GM12872 (cell line): ENCODE measurements at regions not wholly inside any gene's neighbourhood (a gene's known extent, or its start where the extent isn't known, plus 50 kb on each side); places are given as distances from the start of the nearest gene placed in this dataset.

Experiments
- TF ChIP-seq, protein P1 (sequence below): IDR thresholded peaks from 3 replicates; pipeline ENCODE4 v1.5.1; 2011; ENCODE audit warnings: low read depth, mild to moderate bottlenecking, low read length, moderate library complexity; ENCODE audit not compliant: insufficient read depth

DNA sequence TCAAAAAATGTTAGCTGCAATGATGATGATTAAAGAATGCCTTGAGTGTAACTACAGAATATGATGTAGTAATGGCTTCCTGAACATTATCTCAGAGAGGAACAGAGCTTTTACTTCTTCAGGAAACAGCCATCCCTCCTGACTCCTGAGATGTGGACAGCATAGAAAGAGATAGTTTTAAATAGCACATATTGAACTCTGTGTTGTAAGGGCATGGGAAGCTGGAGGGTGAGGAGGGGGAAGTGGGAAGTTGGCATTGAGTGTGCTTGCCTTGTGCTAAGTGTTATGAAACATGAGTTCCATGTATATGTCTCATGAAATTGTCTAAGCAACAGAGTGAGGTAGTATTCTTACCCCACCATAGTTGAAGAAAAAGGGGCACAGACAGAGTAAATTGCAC lies 161.5 kb upstream of the SLC28A3 start:
- TF ChIP-seq, protein P1, sequence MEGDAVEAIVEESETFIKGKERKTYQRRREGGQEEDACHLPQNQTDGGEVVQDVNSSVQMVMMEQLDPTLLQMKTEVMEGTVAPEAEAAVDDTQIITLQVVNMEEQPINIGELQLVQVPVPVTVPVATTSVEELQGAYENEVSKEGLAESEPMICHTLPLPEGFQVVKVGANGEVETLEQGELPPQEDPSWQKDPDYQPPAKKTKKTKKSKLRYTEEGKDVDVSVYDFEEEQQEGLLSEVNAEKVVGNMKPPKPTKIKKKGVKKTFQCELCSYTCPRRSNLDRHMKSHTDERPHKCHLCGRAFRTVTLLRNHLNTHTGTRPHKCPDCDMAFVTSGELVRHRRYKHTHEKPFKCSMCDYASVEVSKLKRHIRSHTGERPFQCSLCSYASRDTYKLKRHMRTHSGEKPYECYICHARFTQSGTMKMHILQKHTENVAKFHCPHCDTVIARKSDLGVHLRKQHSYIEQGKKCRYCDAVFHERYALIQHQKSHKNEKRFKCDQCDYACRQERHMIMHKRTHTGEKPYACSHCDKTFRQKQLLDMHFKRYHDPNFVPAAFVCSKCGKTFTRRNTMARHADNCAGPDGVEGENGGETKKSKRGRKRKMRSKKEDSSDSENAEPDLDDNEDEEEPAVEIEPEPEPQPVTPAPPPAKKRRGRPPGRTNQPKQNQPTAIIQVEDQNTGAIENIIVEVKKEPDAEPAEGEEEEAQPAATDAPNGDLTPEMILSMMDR = no peak

DNA sequence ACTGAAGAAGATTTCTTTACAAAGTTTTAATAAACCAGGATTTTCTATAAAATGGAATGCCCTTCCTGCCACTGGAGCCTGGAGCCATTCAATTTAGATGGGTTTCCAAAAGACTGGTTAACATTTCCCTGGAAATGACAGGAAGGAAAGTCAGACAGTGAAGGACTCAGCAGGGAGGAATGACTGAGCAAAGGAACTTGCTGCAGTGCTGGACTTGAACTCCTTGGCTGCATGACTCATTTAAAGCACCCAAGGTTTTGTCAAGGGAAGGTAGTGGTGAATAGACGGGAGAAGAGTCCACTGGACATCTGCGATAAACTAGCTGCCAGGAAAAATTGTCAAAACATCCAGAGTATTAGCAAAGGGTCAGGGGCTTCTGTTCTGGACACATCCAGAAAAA lies 163.8 kb upstream of the SLC28A3 start:
- TF ChIP-seq, protein P1 = no peak

DNA sequence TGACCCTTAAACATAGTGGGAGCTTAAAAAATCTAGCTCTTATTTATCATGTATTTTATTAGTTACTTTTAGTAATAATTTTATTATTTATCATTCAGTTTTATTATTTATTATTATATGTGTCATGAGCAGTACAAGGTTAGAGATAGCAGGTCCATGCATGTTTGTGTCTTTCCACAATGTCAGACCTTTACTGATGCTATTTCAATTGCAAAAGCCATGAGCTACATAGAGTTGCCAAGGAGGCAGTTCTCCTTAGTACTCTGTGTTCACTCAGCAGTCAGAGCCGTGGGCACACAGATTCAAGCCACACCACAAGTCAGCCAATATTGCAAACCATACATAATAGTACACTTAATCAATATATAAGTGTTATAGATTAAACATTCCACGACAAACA lies 157.9 kb upstream of the NTRK2 start:
- TF ChIP-seq, protein P1 = no peak

DNA sequence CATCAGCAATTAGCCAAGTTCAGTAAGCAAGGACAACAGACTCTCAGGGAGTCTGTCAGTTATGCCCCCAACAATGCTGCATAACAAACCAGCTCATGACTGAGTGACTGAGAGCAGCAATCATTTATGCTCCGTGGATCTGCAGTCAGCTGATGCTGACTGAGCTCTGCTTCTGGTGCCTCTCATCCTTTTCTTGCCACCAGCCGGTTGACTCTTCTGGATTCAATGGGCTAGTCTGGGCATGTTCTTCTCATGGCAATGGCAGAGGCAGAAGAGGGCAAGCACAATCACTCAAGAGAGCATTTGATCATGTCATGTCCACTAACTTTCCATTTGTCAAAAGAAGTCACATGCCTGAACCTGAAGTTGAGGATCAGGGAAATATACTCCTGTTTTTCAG lies 157.0 kb upstream of the NTRK2 start:
- TF ChIP-seq, protein P1 = no peak

DNA sequence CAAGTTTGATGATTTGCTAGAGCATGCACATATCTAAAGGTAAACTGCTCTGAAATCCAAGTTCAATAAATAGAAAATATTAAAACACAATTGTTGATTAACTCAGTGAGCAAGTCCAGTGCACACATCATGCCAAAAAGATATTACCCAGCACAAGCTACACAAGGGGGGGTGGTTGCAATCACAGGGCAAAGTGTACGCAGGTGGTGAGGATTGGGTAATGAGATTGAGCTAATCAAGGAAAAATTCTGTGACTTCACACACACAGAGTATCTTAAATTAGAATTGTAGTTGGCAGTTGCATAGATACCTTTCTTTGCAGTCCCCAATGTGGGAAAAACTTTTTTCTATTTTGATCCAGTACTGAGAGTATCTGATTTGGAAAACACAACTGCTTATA lies 156.1 kb upstream of the NTRK2 start:
- TF ChIP-seq, protein P1 = no peak

DNA sequence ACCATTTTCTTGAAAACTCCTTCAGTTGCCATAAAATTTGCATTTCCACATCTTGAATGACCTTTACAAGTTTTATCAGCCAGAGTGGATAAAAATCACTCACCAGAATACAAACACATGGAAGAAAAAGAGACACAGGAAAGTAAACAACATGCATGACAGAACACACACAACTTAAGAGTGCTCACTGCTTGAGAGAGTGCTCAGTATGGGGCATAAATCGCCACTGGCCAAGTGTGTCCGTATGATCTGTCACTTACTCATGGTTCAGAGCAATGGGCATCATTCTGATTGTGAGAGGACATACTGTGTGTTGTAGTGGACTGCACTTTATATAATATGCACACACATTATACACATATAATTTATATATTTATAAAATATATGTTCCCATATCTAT lies 155.6 kb upstream of the NTRK2 start:
- TF ChIP-seq, protein P1 = no peak

DNA sequence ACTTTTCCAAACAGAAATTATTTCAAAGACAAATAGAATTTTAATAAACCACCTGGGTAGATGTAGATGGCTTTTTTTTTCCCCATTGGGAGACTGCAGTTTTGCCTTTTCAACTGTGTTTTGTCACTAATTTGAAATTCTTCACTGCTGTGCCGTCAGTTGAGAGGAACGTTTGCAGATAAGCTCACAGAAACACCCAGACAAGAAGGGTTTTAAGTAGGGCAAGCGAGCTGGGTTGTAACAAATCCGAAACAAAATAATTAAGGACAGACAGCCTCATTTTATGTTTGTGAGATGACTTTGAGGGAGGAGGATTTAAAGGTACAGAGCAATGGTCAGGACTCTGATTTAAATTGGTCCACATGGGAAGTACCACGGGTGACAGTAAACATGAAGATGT lies 155.1 kb upstream of the NTRK2 start:
- TF ChIP-seq, protein P1 = no peak

DNA sequence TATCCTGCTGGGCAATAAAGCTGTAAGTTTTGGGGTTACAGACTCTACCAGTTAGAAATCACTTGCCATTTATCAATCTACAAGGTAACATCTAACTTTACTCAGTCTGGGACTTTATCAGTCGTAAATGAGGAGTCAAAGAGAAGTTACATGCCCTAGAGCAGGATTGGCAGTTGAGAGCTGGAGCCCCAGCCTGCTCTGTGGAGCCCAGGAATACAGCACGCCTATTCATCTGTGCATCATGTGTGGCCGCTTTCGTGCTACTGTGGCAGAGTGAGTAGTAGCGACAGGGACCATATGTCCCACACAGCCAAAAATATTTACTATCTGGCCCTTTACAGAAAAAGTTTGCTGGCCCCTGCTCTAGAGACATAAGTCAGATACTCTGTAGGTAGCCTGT lies 152.5 kb upstream of the NTRK2 start:
- TF ChIP-seq, protein P1 = no peak
